Thoracic aorta (tissue), 2 donors: ENCODE measurements at regions not wholly inside any gene's neighbourhood (a gene's known extent, or its start where the extent isn't known, plus 50 kb on each side); places are given as distances from the start of the nearest gene placed in this dataset.

Experiments used
- ATAC-seq: fragments of 150-250 bp; one replicate; pipeline ENCODE4 v1.8.0; 2017; ENCODE audit warnings: low read depth; ENCODE audit not compliant: insufficient number of reproducible peaks, low FRiP score
- DNase-seq: peaks from one replicate; pipeline ENCODE4 v3.0.0-alpha.2; 2020; ENCODE audit warnings: low spot score
- H3K27ac ChIP-seq, 2 donors: fragments of 200-600 bp; sonication (generic); 1 replicate in 1 of 2; 2 replicates in 1 of 2; pipeline ENCODE4 v1.5.1; 2016; ENCODE audit warnings: mild to moderate bottlenecking in 2 of 2, moderate library complexity in 2 of 2
- H3K27me3 ChIP-seq: fragments of 200-600 bp; sonication (generic); replicated peaks from 2 replicates; pipeline ENCODE4 v1.6.0; 2016; ENCODE audit warnings: mild to moderate bottlenecking; ENCODE audit not compliant: insufficient read depth
- H3K36me3 ChIP-seq: fragments of 200-600 bp; sonication (generic); one replicate; pipeline ENCODE4 v1.5.1; 2016
- H3K4me1 ChIP-seq, 2 donors: fragments of 200-600 bp; sonication (generic); 1 replicate in 1 of 2; 2 replicates in 1 of 2; pipeline versions ENCODE4 v1.5.1 to v1.6.0; 2016; ENCODE audit warnings: low read depth in 2 of 2, mild to moderate bottlenecking in 1 of 2; ENCODE audit not compliant: control insufficient read depth in 1 of 2
- H3K4me3 ChIP-seq: fragments of 200-600 bp; sonication (generic); 2 replicates; pipeline ENCODE4 v1.5.1; 2016; ENCODE audit warnings: mild to moderate bottlenecking
- H3K9me3 ChIP-seq: fragments of 200-600 bp; sonication (generic); 2 replicates; pipeline ENCODE4 v1.5.1; 2016
- TF ChIP-seq, protein P1 (sequence below): fragments of 200-600 bp; sonication (generic); IDR thresholded peaks from one replicate; pipeline ENCODE4 v1.5.1; 2019; ENCODE audit warnings: antibody characterized with exemption

DNA sequence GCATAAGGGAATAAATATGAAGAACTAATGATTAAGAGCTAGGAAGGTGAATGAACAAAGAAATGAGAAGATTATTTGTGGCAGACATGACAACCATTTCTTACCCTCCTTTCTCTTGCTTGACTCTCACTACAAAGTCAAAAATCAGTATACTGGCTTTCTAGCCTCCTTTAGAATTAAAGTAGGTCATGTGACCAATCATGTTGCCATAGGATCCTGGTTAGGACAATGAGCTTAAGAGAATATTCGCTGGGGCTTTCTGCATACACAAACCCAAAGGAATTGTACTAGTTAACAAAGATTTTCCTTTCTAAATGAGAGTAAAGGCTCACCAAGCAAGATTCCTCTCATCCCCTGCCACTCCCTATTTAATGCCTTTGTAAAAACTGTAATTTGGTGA is 76.0 kb upstream of the ID4 start:
- no peak for DNase-seq
- Histone ChIP-seq H3K27me3 (no peaks in the 10 kb centered on the region), H3K9me3 (no peaks in the 10 kb centered on the region), H3K36me3 (no peaks in the 10 kb centered on the region), H3K27ac (no peak overlapping the region), H3K4me3 (no peak overlapping the region), H3K4me1 (peaks cover 4 to 6% of the 10 kb centered on the region in 2 donors)
- ATAC-seq = no peak
- TF ChIP-seq, protein P1, sequence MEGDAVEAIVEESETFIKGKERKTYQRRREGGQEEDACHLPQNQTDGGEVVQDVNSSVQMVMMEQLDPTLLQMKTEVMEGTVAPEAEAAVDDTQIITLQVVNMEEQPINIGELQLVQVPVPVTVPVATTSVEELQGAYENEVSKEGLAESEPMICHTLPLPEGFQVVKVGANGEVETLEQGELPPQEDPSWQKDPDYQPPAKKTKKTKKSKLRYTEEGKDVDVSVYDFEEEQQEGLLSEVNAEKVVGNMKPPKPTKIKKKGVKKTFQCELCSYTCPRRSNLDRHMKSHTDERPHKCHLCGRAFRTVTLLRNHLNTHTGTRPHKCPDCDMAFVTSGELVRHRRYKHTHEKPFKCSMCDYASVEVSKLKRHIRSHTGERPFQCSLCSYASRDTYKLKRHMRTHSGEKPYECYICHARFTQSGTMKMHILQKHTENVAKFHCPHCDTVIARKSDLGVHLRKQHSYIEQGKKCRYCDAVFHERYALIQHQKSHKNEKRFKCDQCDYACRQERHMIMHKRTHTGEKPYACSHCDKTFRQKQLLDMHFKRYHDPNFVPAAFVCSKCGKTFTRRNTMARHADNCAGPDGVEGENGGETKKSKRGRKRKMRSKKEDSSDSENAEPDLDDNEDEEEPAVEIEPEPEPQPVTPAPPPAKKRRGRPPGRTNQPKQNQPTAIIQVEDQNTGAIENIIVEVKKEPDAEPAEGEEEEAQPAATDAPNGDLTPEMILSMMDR = no peak

GRCh38 chr6:19771753-19772336 is 65.3 kb upstream of the ID4 start:
- no peak for ATAC-seq
- no peak for DNase-seq
- no peaks in the 10 kb centered on the region for H3K36me3 ChIP-seq
- no peaks in the 10 kb centered on the region for H3K9me3 ChIP-seq
- TF ChIP-seq, protein P1 = no peak
- H3K4me1 ChIP-seq = no peaks in the 10 kb centered on the region
- no peaks in the 10 kb centered on the region for H3K27me3 ChIP-seq
- H3K4me3 ChIP-seq = no peak overlapping the region
- no peak overlapping the region for H3K27ac ChIP-seq

DNA sequence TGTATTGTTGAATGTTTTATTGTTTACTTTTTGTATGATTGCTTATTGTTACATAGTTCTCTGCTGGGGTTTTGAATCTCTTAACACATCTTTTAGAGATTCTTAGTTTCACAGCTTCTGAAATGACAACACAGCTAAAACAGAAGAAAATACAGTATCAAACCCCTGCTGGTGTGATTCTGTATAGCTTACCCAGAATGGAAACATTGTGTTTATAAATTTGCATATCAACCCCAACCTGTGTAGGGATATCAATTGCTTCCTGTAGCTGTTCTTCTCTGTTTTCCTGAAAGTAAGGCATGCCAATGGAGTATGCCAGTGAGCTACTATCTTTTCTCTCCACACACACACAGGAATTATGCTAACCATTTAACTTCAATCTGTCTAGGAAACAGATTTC is 64.3 kb upstream of the ID4 start:
- DNase-seq (no peak), ATAC-seq (no peak)
- Histone ChIP-seq H3K36me3 (no peaks in the 10 kb centered on the region), H3K4me3 (no peak overlapping the region), H3K27me3 (no peaks in the 10 kb centered on the region), H3K4me1 (no peaks in the 10 kb centered on the region), H3K9me3 (no peaks in the 10 kb centered on the region), H3K27ac (no peak overlapping the region)
- TF ChIP-seq, protein P1 = no peak

GRCh38 chr6:19781269-19781668 is 55.9 kb upstream of the ID4 start:
- no peaks in the 10 kb centered on the region for H3K9me3 ChIP-seq
- peaks cover 3 to 5% of the 10 kb centered on the region in 2 donors for H3K4me1 ChIP-seq
- DNase-seq = no peak
- H3K36me3 ChIP-seq = no peaks in the 10 kb centered on the region
- H3K4me3 ChIP-seq = no peak overlapping the region
- H3K27me3 ChIP-seq = no peaks in the 10 kb centered on the region
- TF ChIP-seq, protein P1 = no peak
- no peak overlapping the region for H3K27ac ChIP-seq
- ATAC-seq = no peak

GRCh38 chr6:19782588-19782987 is 54.6 kb upstream of the ID4 start:
- no peak for DNase-seq
- H3K4me3 ChIP-seq = no peak overlapping the region
- no peaks in the 10 kb centered on the region for H3K27me3 ChIP-seq
- TF ChIP-seq, protein P1 = no peak
- ATAC-seq = no peak
- no peaks in the 10 kb centered on the region for H3K9me3 ChIP-seq
- H3K27ac ChIP-seq = no peak overlapping the region
- H3K36me3 ChIP-seq = no peaks in the 10 kb centered on the region
- peaks cover 3 to 5% of the 10 kb centered on the region in 2 donors for H3K4me1 ChIP-seq
